ENCODE measurements at regions not wholly inside any gene's neighbourhood (a gene's known extent, or its start where the extent isn't known, plus 50 kb on each side); places are given as distances from the start of the nearest gene placed in this dataset.
"Not testable (repeated sequence)": the region's sequence is repeated elsewhere in the genome, so short reads cannot be mapped to it uniquely, and the experiment has no call there.

DNA sequence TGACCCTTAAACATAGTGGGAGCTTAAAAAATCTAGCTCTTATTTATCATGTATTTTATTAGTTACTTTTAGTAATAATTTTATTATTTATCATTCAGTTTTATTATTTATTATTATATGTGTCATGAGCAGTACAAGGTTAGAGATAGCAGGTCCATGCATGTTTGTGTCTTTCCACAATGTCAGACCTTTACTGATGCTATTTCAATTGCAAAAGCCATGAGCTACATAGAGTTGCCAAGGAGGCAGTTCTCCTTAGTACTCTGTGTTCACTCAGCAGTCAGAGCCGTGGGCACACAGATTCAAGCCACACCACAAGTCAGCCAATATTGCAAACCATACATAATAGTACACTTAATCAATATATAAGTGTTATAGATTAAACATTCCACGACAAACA is 157.9 kb upstream of the NTRK2 start:
- DNase-seq, result no peak

DNA sequence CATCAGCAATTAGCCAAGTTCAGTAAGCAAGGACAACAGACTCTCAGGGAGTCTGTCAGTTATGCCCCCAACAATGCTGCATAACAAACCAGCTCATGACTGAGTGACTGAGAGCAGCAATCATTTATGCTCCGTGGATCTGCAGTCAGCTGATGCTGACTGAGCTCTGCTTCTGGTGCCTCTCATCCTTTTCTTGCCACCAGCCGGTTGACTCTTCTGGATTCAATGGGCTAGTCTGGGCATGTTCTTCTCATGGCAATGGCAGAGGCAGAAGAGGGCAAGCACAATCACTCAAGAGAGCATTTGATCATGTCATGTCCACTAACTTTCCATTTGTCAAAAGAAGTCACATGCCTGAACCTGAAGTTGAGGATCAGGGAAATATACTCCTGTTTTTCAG is 157.0 kb upstream of the NTRK2 start:
- DNase-seq, result no peak

- no peak for DNase-seq
These were observed 156.1 kb upstream of the NTRK2 start for GRCh38 chr9:84513473-84513872.

GRCh38 chr9:84513979-84514378 is 155.6 kb upstream of the NTRK2 start:
- no peak for DNase-seq

- no peak for DNase-seq
These were observed 155.1 kb upstream of the NTRK2 start for GRCh38 chr9:84514421-84514820.

DNA sequence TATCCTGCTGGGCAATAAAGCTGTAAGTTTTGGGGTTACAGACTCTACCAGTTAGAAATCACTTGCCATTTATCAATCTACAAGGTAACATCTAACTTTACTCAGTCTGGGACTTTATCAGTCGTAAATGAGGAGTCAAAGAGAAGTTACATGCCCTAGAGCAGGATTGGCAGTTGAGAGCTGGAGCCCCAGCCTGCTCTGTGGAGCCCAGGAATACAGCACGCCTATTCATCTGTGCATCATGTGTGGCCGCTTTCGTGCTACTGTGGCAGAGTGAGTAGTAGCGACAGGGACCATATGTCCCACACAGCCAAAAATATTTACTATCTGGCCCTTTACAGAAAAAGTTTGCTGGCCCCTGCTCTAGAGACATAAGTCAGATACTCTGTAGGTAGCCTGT is 152.5 kb upstream of the NTRK2 start:
- DNase-seq, result no peak

DNA sequence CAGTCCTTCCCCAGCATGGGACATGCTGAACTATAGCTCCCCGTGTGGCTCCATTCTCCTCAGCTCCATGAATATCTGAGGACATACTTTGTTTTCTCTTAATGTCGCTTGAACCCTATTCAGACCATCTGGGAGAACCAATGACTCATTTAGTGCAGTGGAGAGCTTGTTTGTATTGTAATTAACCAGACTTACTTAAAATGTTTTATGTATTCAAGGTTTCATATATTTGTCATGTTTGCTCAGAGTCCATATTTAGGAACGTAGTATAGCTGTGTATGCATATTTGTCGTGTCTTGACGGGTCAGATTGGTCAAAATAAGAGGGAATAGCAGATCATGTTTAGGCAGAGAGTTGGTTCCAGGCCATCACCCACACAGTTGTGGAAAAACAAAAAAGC is 150.1 kb upstream of the NTRK2 start:
- no peak for DNase-seq

- DNase-seq, result no peak
These were observed 148.3 kb upstream of the NTRK2 start for GRCh38 chr9:84521208-84521607.

DNA sequence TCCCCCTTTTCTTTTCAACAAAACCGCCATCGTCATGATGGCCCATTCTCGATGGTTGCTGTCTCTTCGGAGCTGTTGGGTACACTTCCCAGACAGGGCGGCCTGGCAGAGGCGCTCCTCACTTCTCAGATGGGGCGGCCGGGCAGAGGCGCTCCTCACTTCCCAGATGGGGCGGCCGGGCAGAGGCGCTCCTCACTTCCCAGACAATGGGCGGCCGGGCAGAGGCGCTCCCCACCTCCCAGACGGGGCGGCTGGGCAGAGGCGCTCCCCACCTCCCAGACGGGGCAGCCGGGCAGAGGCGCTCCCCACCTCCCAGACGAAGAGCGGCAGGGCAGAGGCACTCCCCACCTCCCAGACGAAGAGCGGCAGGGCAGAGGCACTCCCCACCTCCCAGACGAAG is 143.3 kb upstream of the NTRK2 start:
- not testable (repeated sequence) for DNase-seq

- not testable (repeated sequence) for DNase-seq
These were observed 142.3 kb upstream of the NTRK2 start for GRCh38 chr9:84527060-84527720.

GRCh38 chr9:84535973-84536372 is 133.6 kb upstream of the NTRK2 start:
- DNase-seq, result not testable (repeated sequence)

DNA sequence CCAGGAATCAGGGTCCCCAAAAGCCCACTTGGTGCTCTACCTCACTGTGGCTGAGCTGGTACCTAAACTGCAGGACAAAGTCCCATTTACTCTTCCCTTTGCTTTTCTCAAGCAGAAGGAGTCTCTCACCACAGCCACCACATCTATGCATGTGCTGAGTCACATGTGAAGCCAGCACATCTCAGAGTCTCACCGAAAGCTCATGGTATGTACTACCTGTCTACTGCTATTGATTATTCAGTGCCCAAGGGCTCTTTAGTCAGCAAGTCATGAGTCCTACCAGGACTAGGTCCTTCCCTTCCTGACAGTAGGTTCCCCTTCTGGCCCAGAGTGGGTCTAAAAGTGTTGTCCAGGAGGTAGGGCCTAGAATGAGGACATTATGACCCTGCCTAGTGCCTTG is 130.7 kb upstream of the NTRK2 start:
- no peak for DNase-seq

GRCh38 chr9:84542554-84542953 is 127.0 kb upstream of the NTRK2 start:
- DNase-seq, result peak in 1 of 2 experiments; percentile 7

GRCh38 chr9:84554069-84554664 is 115.4 kb upstream of the NTRK2 start:
- DNase-seq, result no peak

DNA sequence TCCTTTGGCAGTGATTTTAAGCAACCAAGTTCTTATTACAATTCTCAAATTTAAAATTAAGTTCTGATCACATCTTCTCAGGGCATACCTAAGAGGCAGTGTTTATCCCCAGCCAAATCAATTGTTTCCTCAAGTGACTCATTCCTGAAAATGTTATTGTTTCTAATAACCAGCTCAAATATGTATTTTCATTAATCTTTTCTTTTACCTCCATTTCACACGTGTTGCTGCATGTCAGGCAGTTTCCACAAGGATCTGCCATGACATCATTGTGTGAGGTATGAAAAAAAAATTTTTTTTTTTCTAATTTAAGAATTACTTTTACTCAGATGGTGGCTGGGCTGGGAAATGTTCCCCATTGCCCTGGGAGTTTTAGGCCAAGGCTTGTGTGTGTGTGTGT is 113.0 kb upstream of the NTRK2 start:
- no peak for DNase-seq

DNA sequence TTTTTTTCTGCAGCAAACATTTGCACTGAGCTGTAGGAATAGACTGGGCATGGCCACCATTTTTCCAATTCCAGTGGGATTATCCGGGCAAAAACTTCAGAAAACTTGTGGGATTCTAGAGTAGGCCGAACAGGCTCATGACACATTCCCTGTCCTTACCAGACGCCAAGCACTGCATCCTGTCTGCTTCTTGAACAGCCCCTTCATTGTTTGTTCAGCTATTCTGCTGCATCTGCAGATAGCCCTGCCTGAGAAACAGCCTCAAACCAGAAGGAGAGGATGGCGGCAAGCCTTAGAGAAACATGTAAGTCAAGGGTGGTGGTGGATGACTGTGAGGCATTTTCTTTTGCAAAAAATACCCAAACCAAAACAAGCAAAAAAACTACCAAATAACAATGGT is 111.8 kb upstream of the NTRK2 start:
- DNase-seq, result no peak

- DNase-seq, result no peak
These were observed 105.8 kb upstream of the NTRK2 start for GRCh38 chr9:84563691-84564090.

- no peak for DNase-seq
These were observed 101.7 kb upstream of the NTRK2 start for GRCh38 chr9:84567805-84568204.

- DNase-seq, result no peak
These were observed 98.9 kb upstream of the NTRK2 start for GRCh38 chr9:84570482-84571154.

DNA sequence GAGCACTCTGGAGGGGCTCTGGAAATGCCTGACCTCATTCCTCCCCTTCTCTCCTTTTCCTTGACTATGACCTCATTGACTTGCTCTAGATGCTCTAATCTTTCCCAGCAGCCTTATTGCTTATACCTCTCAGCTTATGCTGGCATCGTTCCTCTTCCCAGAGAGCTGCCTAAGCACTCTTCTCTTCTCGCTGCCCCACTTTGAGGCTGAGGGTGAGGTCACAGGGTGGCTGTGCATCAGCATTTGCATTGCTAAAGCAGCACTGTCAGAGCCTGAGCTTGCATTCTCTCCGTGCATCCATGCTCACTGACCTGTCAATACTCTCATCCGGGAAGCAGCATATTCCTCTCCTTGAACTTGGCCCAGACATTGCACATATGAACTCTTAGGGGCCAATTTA is 96.4 kb upstream of the NTRK2 start:
- DNase-seq, result no peak

GRCh38 chr9:84575705-84576104 is 93.8 kb upstream of the NTRK2 start:
- DNase-seq, result no peak

GRCh38 chr9:84583866-84584265 is 85.7 kb upstream of the NTRK2 start:
- no peak for DNase-seq

- DNase-seq, result no peak
These were observed 82.9 kb upstream of the NTRK2 start for GRCh38 chr9:84586662-84587061.

GRCh38 chr9:84587153-84587552 is 82.4 kb upstream of the NTRK2 start:
- DNase-seq, result no peak

- DNase-seq, result no peak
These were observed 80.0 kb upstream of the NTRK2 start for GRCh38 chr9:84589542-84589941.
